Nephron progenitor cell (in vitro differentiated cells): ENCODE measurements at regions not wholly inside any gene's neighbourhood (a gene's known extent, or its start where the extent isn't known, plus 50 kb on each side); places are given as distances from the start of the nearest gene placed in this dataset.
"Not testable (repeated sequence)": the region's sequence is repeated elsewhere in the genome, so short reads cannot be mapped to it uniquely, and the experiment has no call there.

Source experiments
- DNase-seq: peaks from one replicate; pipeline ENCODE4 v3.0.0; 2021
- H3K27ac Mint-ChIP-seq: 2 replicates; pipeline ENCODE4 v1.8.0; 2021; ENCODE audit warnings: mild to moderate bottlenecking, moderate library complexity, mixed read lengths
- H3K27me3 Mint-ChIP-seq: 2 replicates; pipeline ENCODE4 v1.8.0; 2021; ENCODE audit warnings: mild to moderate bottlenecking, low read depth, mixed read lengths; ENCODE audit not compliant: poor library complexity
- H3K36me3 Mint-ChIP-seq: 2 replicates; pipeline ENCODE4 v1.8.0; 2021; ENCODE audit warnings: low read depth, mixed read lengths
- H3K4me1 Mint-ChIP-seq: 2 replicates; pipeline ENCODE4 v1.8.0; 2021; ENCODE audit warnings: mixed read lengths
- H3K4me3 Mint-ChIP-seq: 2 replicates; pipeline ENCODE4 v1.8.0; 2021; ENCODE audit warnings: mild to moderate bottlenecking, moderate library complexity, mixed read lengths
- H3K9me3 Mint-ChIP-seq: 2 replicates; pipeline ENCODE4 v1.8.0; 2021; ENCODE audit warnings: mild to moderate bottlenecking, moderate library complexity, mixed read lengths
- CTCF ChIP-seq: fragments of 200-600 bp; sonication (generic); IDR thresholded peaks from 2 replicates; pipeline ENCODE4 v1.5.0; 2021; ENCODE audit warnings: antibody characterized with exemption

- no peak for DNase-seq
- no peak overlapping the region for H3K4me3 Mint-ChIP-seq
- peaks cover 7% of the 10 kb centered on the region for H3K27me3 Mint-ChIP-seq
- H3K9me3 Mint-ChIP-seq, result peaks cover 18% of the 10 kb centered on the region
- no peak overlapping the region for H3K27ac Mint-ChIP-seq
- no peaks in the 10 kb centered on the region for H3K4me1 Mint-ChIP-seq
- no peaks in the 10 kb centered on the region for H3K36me3 Mint-ChIP-seq
- no peak for TF ChIP-seq CTCF
Observed at GRCh38 chr7:106562711-106563366, 98.1 kb downstream of the CCDC71L start.

GRCh38 chr7:106561666-106562411 lies 99.1 kb downstream of the CCDC71L start:
- Mint-ChIP-seq H3K9me3 (peaks cover 27% of the 10 kb centered on the region), H3K4me1 (no peaks in the 10 kb centered on the region), H3K36me3 (no peaks in the 10 kb centered on the region), H3K27ac (no peak overlapping the region), H3K27me3 (peaks cover 11% of the 10 kb centered on the region), H3K4me3 (no peak overlapping the region)
- DNase-seq, result no peak
- no peak for TF ChIP-seq CTCF

- TF ChIP-seq CTCF, result no peak
- Mint-ChIP-seq H3K4me1 (no peaks in the 10 kb centered on the region), H3K27me3 (peaks cover 11% of the 10 kb centered on the region), H3K36me3 (no peaks in the 10 kb centered on the region), H3K27ac (no peak overlapping the region), H3K4me3 (no peak overlapping the region), H3K9me3 (peaks cover 31% of the 10 kb centered on the region)
- DNase-seq, result no peak
Observed at GRCh38 chr7:106561151-106561550, 99.8 kb downstream of the CCDC71L start.

GRCh38 chr7:106560482-106560881 lies 100.5 kb downstream of the CCDC71L start:
- Mint-ChIP-seq H3K4me3 (no peak overlapping the region), H3K4me1 (no peaks in the 10 kb centered on the region), H3K27ac (no peak overlapping the region), H3K9me3 (peaks cover 38% of the 10 kb centered on the region), H3K27me3 (peaks cover 11% of the 10 kb centered on the region), H3K36me3 (no peaks in the 10 kb centered on the region)
- TF ChIP-seq CTCF, result no peak
- no peak for DNase-seq

- H3K27me3 Mint-ChIP-seq, H3K27ac Mint-ChIP-seq, DNase-seq: not testable (repeated sequence)
Observed at GRCh38 chr7:106556244-106556643, 104.7 kb downstream of the CCDC71L start.

GRCh38 chr7:106554623-106555022 lies 106.3 kb downstream of the CCDC71L start:
- H3K27me3 Mint-ChIP-seq, H3K36me3 Mint-ChIP-seq, H3K4me1 Mint-ChIP-seq, H3K4me3 Mint-ChIP-seq, H3K27ac Mint-ChIP-seq, DNase-seq: not testable (repeated sequence)
- H3K9me3 Mint-ChIP-seq, result peaks cover 50% of the 10 kb centered on the region

More at GRCh38 chr7:106556244-106556643, 104.7 kb downstream of the CCDC71L start:
- not testable (repeated sequence) for H3K4me1 Mint-ChIP-seq, H3K36me3 Mint-ChIP-seq, H3K4me3 Mint-ChIP-seq
- peaks cover 54% of the 10 kb centered on the region for H3K9me3 Mint-ChIP-seq

GRCh38 chr7:106553446-106553836 lies 107.5 kb downstream of the CCDC71L start:
- no peak for TF ChIP-seq CTCF
- Mint-ChIP-seq H3K27me3 (peaks cover 4% of the 10 kb centered on the region), H3K27ac (no peak overlapping the region), H3K4me1 (no peaks in the 10 kb centered on the region), H3K36me3 (no peaks in the 10 kb centered on the region), H3K4me3 (no peak overlapping the region), H3K9me3 (peaks cover 40% of the 10 kb centered on the region)
- DNase-seq, result no peak
